ENCODE measurements at regions not wholly inside any gene's neighbourhood (a gene's known extent, or its start where the extent isn't known, plus 50 kb on each side); places are given as distances from the start of the nearest gene placed in this dataset.

GRCh38 chr13:31940076-31940475 is 91.5 kb upstream of the FRY start:
- Histone ChIP-seq H3K27me3 (ENCODE audit: control insufficient read depth in 1 of 2, insufficient read depth in 2 of 2, low read length in 2 of 2) (peaks cover 0 to 3% of the 10 kb centered on the region in 2 experiments; a peak in 1 of 5 replicates), H4K20me1 (ENCODE audit: insufficient read depth, low read length) (no peaks in the 10 kb centered on the region), H3K79me2 (ENCODE audit: insufficient read depth, low read length) (no peaks in the 10 kb centered on the region), H3K4me3 (replicated peaks in 1 of 3; ENCODE audit: insufficient read depth in 1 of 3, low read depth in 2 of 3, low read length in 3 of 3) (no peak overlapping the region), H3K4me2 (ENCODE audit: low read depth, low read length) (no peak overlapping the region), H3K4me1 (ENCODE audit: insufficient read depth, low read length) (no peaks in the 10 kb centered on the region), H2AFZ (ENCODE audit: low read length) (no peak overlapping the region), H3K36me3 (replicated peaks in 1 of 2; ENCODE audit: control insufficient read depth in 1 of 2, insufficient read depth in 2 of 2, low read length in 2 of 2) (no peaks in the 10 kb centered on the region), H3K9ac (ENCODE audit: insufficient read depth, low read depth, low read length) (no peak overlapping the region), H3K9me3 (ENCODE audit: low read length) (no peaks in the 10 kb centered on the region), H3K27ac (ENCODE audit: extremely low read length, insufficient read depth, low read length) (no peak overlapping the region)
- WGBS (ENCODE audit: low lambda C conversion rate), result 33% methylated on average over 4 of the region's 4 CpGs
- DNase-seq (ENCODE audit: low spot score) (no peak), FAIRE-seq (no peak), ATAC-seq (no peak)
- intact Hi-C loops (cut with micrococcal nuclease; ENCODE audit: unreplicated experiment) (no loop called here), in situ Hi-C loops (cut with HindIII; ENCODE audit: extremely low pct_ligation_motif_present, low pct_unique_long_range_greater_than_20kb) (no loop called here)
- ChIA-PET CTCF (ENCODE audit: low intra/inter-chr PET ratio, low total read pairs) (no interaction called here), POLR2A (no interaction called here)
- TF ChIP-seq, protein P1, sequence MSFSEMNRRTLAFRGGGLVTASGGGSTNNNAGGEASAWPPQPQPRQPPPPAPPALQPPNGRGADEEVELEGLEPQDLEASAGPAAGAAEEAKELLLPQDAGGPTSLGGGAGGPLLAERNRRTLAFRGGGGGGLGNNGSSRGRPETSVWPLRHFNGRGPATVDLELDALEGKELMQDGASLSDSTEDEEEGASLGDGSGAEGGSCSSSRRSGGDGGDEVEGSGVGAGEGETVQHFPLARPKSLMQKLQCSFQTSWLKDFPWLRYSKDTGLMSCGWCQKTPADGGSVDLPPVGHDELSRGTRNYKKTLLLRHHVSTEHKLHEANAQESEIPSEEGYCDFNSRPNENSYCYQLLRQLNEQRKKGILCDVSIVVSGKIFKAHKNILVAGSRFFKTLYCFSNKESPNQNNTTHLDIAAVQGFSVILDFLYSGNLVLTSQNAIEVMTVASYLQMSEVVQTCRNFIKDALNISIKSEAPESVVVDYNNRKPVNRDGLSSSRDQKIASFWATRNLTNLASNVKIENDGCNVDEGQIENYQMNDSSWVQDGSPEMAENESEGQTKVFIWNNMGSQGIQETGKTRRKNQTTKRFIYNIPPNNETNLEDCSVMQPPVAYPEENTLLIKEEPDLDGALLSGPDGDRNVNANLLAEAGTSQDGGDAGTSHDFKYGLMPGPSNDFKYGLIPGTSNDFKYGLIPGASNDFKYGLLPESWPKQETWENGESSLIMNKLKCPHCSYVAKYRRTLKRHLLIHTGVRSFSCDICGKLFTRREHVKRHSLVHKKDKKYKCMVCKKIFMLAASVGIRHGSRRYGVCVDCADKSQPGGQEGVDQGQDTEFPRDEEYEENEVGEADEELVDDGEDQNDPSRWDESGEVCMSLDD (CRISPR knock-in tag; IDR thresholded peaks at IDR 0.05; ENCODE audit: borderline replicate concordance), result no peak
- TF ChIP-seq GMEB2 (CRISPR knock-in tag; IDR thresholded peaks at IDR 0.05; ENCODE audit: low read depth), result no peak
- TF ChIP-seq SKIL (CRISPR knock-in tag; IDR thresholded peaks at IDR 0.05; ENCODE audit: borderline replicate concordance), result no peak
- TF ChIP-seq CREM (IDR thresholded peaks at IDR 0.05), result no peak
- no peak for TF ChIP-seq CREM (CRISPR knock-in tag; IDR thresholded peaks at IDR 0.05)
- TF ChIP-seq GTF2F1 (IDR thresholded peaks at IDR 0.05; ENCODE audit: low read length), result no peak
- BruUV-seq (replicated peaks), result no TSS peak
